BLaER1 treated with 17β-estradiol and CSF1 and Interleukin-3, amounts not matched to agents 10 nM and 100 nM (cell line): ENCODE measurements at regions not wholly inside any gene's neighbourhood (a gene's known extent, or its start where the extent isn't known, plus 50 kb on each side); places are given as distances from the start of the nearest gene placed in this dataset.

ENCODE experiments used
- H3K27ac ChIP-seq, 11 experiments: shearing (Covaris generic); formaldehyde crosslinking; 2 replicates each; pipeline ENCODE4 v1.8.1; 2022
- H3K27me3 ChIP-seq, 11 experiments: shearing (Covaris generic); formaldehyde crosslinking; 2 replicates each; pipeline ENCODE4 v1.8.1; 2022
- H3K36me3 ChIP-seq, 11 experiments: shearing (Covaris generic); formaldehyde crosslinking; 2 replicates each; pipeline ENCODE4 v1.8.1; 2022
- H3K4me1 ChIP-seq, 10 experiments: shearing (Covaris generic); formaldehyde crosslinking; 2 replicates each; pipeline ENCODE4 v1.8.1; 2022
- H3K4me2 ChIP-seq, 11 experiments: shearing (Covaris generic); formaldehyde crosslinking; 2 replicates each; pipeline ENCODE4 v1.8.1; 2022
- H3K4me3 ChIP-seq, 10 experiments: shearing (Covaris generic); formaldehyde crosslinking; 2 replicates each; pipeline ENCODE4 v1.8.1; 2022
- H3K9ac ChIP-seq, 11 experiments: shearing (Covaris generic); formaldehyde crosslinking; 2 replicates each; pipeline ENCODE4 v1.8.1; 2022
- H3K9me3 ChIP-seq, 11 experiments: shearing (Covaris generic); formaldehyde crosslinking; replicated peaks in 1 of 11; 2 replicates each; pipeline ENCODE4 v1.8.1; 2022
- H4K20me1 ChIP-seq, 11 experiments: shearing (Covaris generic); formaldehyde crosslinking; 2 replicates each; pipeline ENCODE4 v1.8.1; 2022
- Cebpa-rat ChIP-seq, 11 experiments: shearing (Covaris generic); IDR thresholded peaks; 2 replicates each; pipeline ENCODE4 v1.8.1; 2022

- Histone ChIP-seq H3K9me3 (no peaks in the 10 kb centered on the region), H3K4me2 (peak overlapping the region in 1 of 11 experiments; percentile 26; a peak in 1 of 22 replicates), H3K9ac (no peak overlapping the region), H3K27me3 (no peaks in the 10 kb centered on the region), H3K36me3 (no peaks in the 10 kb centered on the region), H3K4me3 (no peak overlapping the region), H3K4me1 (peaks cover 0 to 6% (median 0%) of the 10 kb centered on the region in 10 experiments; a peak in 1 of 20 replicates), H3K27ac (peak overlapping the region in 3 of 11 experiments; percentile 22 to 46 (median 38); a peak in 3 of 22 replicates), H4K20me1 (no peaks in the 10 kb centered on the region)
- peak in 3 of 11 experiments; percentile 32 to 74 (median 71); a peak in 6 of 22 replicates for TF ChIP-seq Cebpa-rat (IDR thresholded peaks at IDR 0.05)
These were observed 519.3 kb upstream of the CADM2 start for GRCh38 chr3:84439476-84439875.

GRCh38 chr3:84440291-84440690, 518.5 kb upstream of the CADM2 start:
- peaks cover 0 to 6% (median 0%) of the 10 kb centered on the region in 10 experiments; a peak in 1 of 20 replicates for H3K4me1 ChIP-seq
- H3K4me3 ChIP-seq = no peak overlapping the region
- TF ChIP-seq Cebpa-rat (IDR thresholded peaks at IDR 0.05) = no peak
- H3K9me3 ChIP-seq = no peaks in the 10 kb centered on the region
- H3K4me2 ChIP-seq = no peak overlapping the region
- H3K9ac ChIP-seq = no peak overlapping the region
- no peaks in the 10 kb centered on the region for H3K27me3 ChIP-seq
- H4K20me1 ChIP-seq = no peaks in the 10 kb centered on the region
- H3K36me3 ChIP-seq = no peaks in the 10 kb centered on the region
- H3K27ac ChIP-seq = peak overlapping the region in 5 of 11 experiments; percentile 16 to 52 (median 32); a peak in 4 of 22 replicates

GRCh38 chr3:84442533-84442932, 516.3 kb upstream of the CADM2 start:
- H3K4me3 ChIP-seq = no peak overlapping the region
- H4K20me1 ChIP-seq = no peaks in the 10 kb centered on the region
- peaks cover 0 to 6% (median 0%) of the 10 kb centered on the region in 10 experiments; a peak in 1 of 20 replicates for H3K4me1 ChIP-seq
- H3K9me3 ChIP-seq = no peaks in the 10 kb centered on the region
- H3K9ac ChIP-seq = no peak overlapping the region
- no peaks in the 10 kb centered on the region for H3K27me3 ChIP-seq
- H3K27ac ChIP-seq = no peak overlapping the region
- no peak overlapping the region for H3K4me2 ChIP-seq
- H3K36me3 ChIP-seq = no peaks in the 10 kb centered on the region
- no peak for TF ChIP-seq Cebpa-rat (IDR thresholded peaks at IDR 0.05)

- no peak for TF ChIP-seq Cebpa-rat (IDR thresholded peaks at IDR 0.05)
- H3K9ac ChIP-seq = no peak overlapping the region
- H3K36me3 ChIP-seq = no peaks in the 10 kb centered on the region
- H4K20me1 ChIP-seq = no peaks in the 10 kb centered on the region
- H3K4me1 ChIP-seq = no peaks in the 10 kb centered on the region
- no peak overlapping the region for H3K4me2 ChIP-seq
- no peak overlapping the region for H3K27ac ChIP-seq
- H3K9me3 ChIP-seq = no peaks in the 10 kb centered on the region
- no peaks in the 10 kb centered on the region for H3K27me3 ChIP-seq
- no peak overlapping the region for H3K4me3 ChIP-seq
These were observed 513.9 kb upstream of the CADM2 start for GRCh38 chr3:84444726-84445521.

GRCh38 chr3:84487296-84487695, 471.5 kb upstream of the CADM2 start:
- no peaks in the 10 kb centered on the region for H3K4me1 ChIP-seq
- no peak overlapping the region for H3K27ac ChIP-seq
- no peaks in the 10 kb centered on the region for H4K20me1 ChIP-seq
- H3K9me3 ChIP-seq = peaks cover 0 to 6% (median 0%) of the 10 kb centered on the region in 11 experiments; a peak in 3 of 22 replicates
- TF ChIP-seq Cebpa-rat (IDR thresholded peaks at IDR 0.05) = no peak
- no peak overlapping the region for H3K4me3 ChIP-seq
- no peaks in the 10 kb centered on the region for H3K36me3 ChIP-seq
- H3K27me3 ChIP-seq = no peaks in the 10 kb centered on the region
- no peak overlapping the region for H3K9ac ChIP-seq
- no peak overlapping the region for H3K4me2 ChIP-seq

- Histone ChIP-seq H3K4me2 (no peak overlapping the region), H3K9me3 (peaks cover 0 to 3% (median 0%) of the 10 kb centered on the region in 11 experiments; a peak in 3 of 22 replicates), H3K36me3 (no peaks in the 10 kb centered on the region), H3K4me3 (no peak overlapping the region), H3K27ac (no peak overlapping the region), H4K20me1 (no peaks in the 10 kb centered on the region), H3K4me1 (peaks cover 0 to 4% (median 0%) of the 10 kb centered on the region in 10 experiments; a peak in 5 of 20 replicates), H3K27me3 (no peaks in the 10 kb centered on the region), H3K9ac (no peak overlapping the region)
- no peak for TF ChIP-seq Cebpa-rat (IDR thresholded peaks at IDR 0.05)
These were observed 454.0 kb upstream of the CADM2 start for GRCh38 chr3:84504761-84505160.

GRCh38 chr3:84510007-84510406, 448.8 kb upstream of the CADM2 start:
- Histone ChIP-seq H3K4me1 (peaks cover 0 to 4% (median 0%) of the 10 kb centered on the region in 10 experiments; a peak in 5 of 20 replicates), H3K9me3 (peaks cover 0 to 26% (median 5%) of the 10 kb centered on the region in 11 experiments; a peak in 9 of 22 replicates), H3K4me3 (no peak overlapping the region), H4K20me1 (no peaks in the 10 kb centered on the region), H3K27me3 (no peaks in the 10 kb centered on the region), H3K27ac (no peak overlapping the region), H3K9ac (no peak overlapping the region), H3K36me3 (no peaks in the 10 kb centered on the region), H3K4me2 (no peak overlapping the region)
- TF ChIP-seq Cebpa-rat (IDR thresholded peaks at IDR 0.05) = no peak

- no peak for TF ChIP-seq Cebpa-rat (IDR thresholded peaks at IDR 0.05)
- H3K9ac ChIP-seq = no peak overlapping the region
- H4K20me1 ChIP-seq = no peaks in the 10 kb centered on the region
- no peaks in the 10 kb centered on the region for H3K4me1 ChIP-seq
- H3K36me3 ChIP-seq = no peaks in the 10 kb centered on the region
- H3K4me2 ChIP-seq = no peak overlapping the region
- H3K27ac ChIP-seq = no peak overlapping the region
- no peak overlapping the region for H3K4me3 ChIP-seq
- peaks cover 5 to 13% (median 10%) of the 10 kb centered on the region in 11 experiments; a peak in 18 of 22 replicates for H3K9me3 ChIP-seq
- no peaks in the 10 kb centered on the region for H3K27me3 ChIP-seq
These were observed 435.9 kb upstream of the CADM2 start for GRCh38 chr3:84522893-84523292.

- no peaks in the 10 kb centered on the region for H3K27me3 ChIP-seq
- no peaks in the 10 kb centered on the region for H4K20me1 ChIP-seq
- H3K4me1 ChIP-seq = 0 out of 20 replicates have a peak, but pooled peaks cover 0 to 4% (median 0%) of the 10 kb centered on the region in 10 experiments
- H3K4me3 ChIP-seq = no peak overlapping the region
- no peak overlapping the region for H3K9ac ChIP-seq
- H3K9me3 ChIP-seq = peaks cover 13 to 27% (median 20%) of the 10 kb centered on the region in 11 experiments
- no peak for TF ChIP-seq Cebpa-rat (IDR thresholded peaks at IDR 0.05)
- H3K27ac ChIP-seq = no peak overlapping the region
- H3K36me3 ChIP-seq = no peaks in the 10 kb centered on the region
- H3K4me2 ChIP-seq = no peak overlapping the region
These were observed 421.9 kb upstream of the CADM2 start for GRCh38 chr3:84536916-84537315.
